Fibroblast of skin of right biceps (primary cell): ENCODE measurements at regions not wholly inside any gene's neighbourhood (a gene's known extent, or its start where the extent isn't known, plus 50 kb on each side); places are given as distances from the start of the nearest gene placed in this dataset.
"Not testable (repeated sequence)": the region's sequence is repeated elsewhere in the genome, so short reads cannot be mapped to it uniquely, and the experiment has no call there.

Experiments used
- DNase-seq: peaks from one replicate; pipeline ENCODE4 v3.0.0-alpha.2; 2013

DNA sequence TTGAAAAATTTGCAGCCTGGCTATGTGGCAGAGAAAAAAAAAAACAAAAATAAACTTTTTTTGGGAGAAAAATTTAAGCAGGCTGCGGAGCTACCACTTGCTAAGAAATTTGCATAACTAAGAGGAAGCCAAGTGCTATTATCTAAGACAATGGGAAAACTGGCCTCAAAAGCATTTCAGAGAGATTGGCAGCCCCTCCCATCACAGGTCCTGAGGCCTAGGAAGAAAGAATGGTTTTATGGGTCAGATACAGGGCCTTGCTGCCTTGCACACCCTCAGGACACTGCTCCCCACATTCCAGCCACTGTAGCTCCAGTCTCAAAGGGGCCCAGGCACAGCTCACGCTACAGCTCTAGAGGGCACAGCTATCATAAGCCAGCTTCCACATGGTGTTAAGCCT, 777.9 kb downstream of the TENT5A start:
- no peak for DNase-seq

GRCh38 chr6:80969439-80969838, 783.0 kb downstream of the TENT5A start:
- peak; percentile 43 for DNase-seq

- DNase-seq = no peak
These were observed 784.9 kb downstream of the TENT5A start for GRCh38 chr6:80967609-80968008.

DNA sequence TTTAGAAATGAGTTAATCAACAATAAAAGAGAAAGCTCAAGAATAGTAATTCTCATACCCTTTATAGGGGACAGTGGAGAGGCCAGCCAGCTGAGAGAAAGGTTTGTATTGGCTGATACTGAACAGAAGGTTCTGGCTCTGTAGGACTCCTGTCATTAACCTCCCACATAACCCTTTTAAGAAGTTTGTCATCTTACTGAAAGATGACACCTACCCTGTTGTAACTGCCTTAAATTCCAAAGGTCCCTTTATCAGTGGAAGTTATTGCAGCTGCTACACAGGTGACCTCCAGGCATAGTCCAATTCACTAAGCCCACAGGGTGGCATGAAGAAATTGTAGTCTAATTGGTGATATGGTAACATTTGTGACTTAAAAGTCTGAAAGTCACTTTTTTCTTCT, 790.1 kb downstream of the TENT5A start:
- DNase-seq = no peak

GRCh38 chr6:80961166-80961565, 791.3 kb downstream of the TENT5A start:
- no peak for DNase-seq

GRCh38 chr6:80959034-80959433, 793.4 kb downstream of the TENT5A start:
- DNase-seq = no peak

DNA sequence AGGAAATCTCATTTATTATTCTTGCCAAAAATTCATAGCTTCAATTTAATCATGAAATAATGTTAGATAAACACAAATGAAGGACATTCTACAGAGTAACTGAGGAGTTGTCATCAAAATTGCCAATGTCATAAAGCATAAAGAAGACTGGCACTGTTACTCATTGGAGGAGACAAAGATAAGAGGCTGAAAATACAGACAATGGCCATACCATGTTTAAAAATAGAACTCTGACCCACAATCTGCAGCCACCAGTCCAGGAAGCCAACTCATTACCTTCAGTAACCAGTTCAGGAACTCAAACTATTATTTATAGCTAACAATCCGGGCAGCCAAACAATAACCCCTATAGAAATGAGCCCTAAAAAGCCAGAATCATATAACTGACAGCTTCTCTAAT, 795.6 kb downstream of the TENT5A start:
- DNase-seq = no peak

DNA sequence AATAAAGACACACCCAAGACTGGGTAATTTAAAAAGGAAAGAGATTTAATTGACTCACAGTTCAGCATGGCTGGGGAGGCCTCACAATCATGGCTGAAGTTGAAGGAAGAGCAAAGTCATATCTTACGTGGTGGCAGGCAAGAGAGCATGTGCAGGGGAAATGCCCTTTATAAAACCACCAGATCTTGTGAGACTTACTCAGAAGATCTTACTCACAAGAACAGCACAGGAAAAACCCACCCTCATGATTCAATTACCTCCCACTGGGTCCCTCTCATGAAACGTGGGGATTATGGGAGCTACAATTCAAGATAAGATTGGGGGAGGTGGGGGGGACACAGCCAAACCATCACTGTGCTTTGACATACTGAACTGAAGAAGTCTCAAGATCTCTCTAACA, 800.0 kb downstream of the TENT5A start:
- DNase-seq = not testable (repeated sequence)

DNA sequence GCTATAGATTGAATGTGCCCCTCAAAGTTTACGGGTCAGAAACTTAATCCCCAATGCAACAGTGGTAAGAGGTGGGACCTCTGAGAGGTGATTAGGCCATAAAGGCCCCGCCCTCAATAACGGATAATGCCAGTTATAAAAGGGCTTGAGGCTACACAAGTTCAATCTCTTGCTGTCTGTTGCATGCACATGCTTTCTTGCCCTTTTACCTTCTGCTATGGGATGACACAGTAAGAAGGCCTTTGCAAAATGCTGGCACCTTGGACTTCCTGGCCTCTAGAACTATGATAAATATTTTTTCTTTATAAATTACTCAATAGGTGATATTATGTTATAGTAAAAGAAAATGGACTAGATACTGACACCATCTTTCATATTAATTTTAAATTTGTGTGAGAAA, 806.1 kb downstream of the TENT5A start:
- DNase-seq = no peak

DNA sequence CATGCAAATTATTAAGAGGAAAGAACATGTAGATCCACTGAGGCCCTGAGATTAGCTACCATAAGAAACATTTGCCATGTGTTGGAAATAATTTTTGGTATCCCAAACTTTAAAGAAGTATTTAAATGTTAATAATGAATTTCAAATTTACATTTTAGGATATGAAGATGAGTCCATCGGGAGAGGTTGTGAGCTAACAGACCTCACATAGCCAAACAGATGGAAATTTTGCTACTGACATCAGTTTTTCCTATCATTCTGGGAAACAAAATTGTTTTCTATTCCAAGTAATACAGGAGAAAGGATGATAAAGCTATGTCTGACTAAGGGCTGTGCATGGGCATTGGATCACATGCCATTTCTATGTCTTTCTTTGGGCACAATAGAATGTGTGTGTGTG, 809.6 kb downstream of the TENT5A start:
- no peak for DNase-seq

- DNase-seq = peak; percentile 43
These were observed 811.5 kb downstream of the TENT5A start for GRCh38 chr6:80940976-80941375.

DNA sequence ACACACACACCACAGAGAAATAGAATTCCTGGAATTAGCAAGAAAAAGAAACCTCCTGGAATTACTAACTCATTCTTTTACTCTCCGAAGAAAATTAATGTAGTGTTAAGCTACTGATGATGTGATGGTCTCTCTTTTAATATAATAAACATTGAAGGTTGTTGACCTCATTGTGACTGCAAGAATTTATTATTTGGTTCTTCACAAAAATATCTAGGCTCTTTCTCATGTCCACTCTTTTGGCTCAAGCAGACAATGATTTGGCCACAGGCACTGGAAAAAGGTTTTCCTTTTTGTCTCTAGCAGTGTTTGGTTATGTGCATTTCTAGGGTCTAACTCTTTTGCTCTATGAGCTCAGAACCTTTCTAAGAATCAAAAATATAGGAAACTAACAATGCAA, 811.9 kb downstream of the TENT5A start:
- DNase-seq = peak; percentile 54

GRCh38 chr6:80939898-80940297, 812.6 kb downstream of the TENT5A start:
- DNase-seq = peak; percentile 6

GRCh38 chr6:80939480-80939879, 813.0 kb downstream of the TENT5A start:
- no peak for DNase-seq

- DNase-seq = peak; percentile 46
These were observed 814.4 kb downstream of the TENT5A start for GRCh38 chr6:80938131-80938530.

- DNase-seq = peak; percentile 84
These were observed 820.1 kb downstream of the TENT5A start for GRCh38 chr6:80932359-80932758.

GRCh38 chr6:80930376-80930775, 822.1 kb downstream of the TENT5A start:
- peak; percentile 7 for DNase-seq

- DNase-seq = no peak
These were observed 817.3 kb downstream of the BCKDHB start for GRCh38 chr6:80923816-80924215.

- DNase-seq = no peak
These were observed 816.5 kb downstream of the BCKDHB start for GRCh38 chr6:80922916-80923455.

DNA sequence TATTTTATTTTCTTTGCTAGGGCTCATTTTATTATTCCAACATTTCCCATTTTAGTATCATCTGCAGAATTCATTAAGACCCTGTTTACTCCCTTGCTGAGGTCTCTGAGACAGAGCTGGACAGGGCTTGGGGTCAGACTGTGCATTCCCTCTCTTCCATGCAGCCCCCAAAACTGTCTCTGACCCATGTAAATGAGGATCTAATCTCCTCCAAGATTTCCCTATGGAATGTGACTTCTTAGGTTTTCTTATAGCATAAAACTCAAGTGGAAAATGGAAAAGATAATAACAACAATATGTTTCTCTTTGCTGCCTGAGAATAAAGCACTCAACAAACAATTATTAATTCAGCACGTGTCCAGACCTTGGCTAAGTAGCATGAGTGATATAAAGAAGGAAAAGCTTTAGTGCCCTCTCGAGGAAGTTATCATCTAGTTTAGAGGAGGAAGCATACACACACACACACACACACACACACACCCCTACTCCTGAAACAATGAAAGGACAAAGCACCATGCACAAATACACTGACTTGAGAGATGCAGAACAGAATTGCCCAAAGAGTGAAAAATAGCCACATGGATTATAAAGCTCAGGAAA, 815.5 kb downstream of the BCKDHB start:
- DNase-seq = peak; percentile 28

- DNase-seq = no peak
These were observed 801.4 kb downstream of the BCKDHB start for GRCh38 chr6:80907831-80908230.

DNA sequence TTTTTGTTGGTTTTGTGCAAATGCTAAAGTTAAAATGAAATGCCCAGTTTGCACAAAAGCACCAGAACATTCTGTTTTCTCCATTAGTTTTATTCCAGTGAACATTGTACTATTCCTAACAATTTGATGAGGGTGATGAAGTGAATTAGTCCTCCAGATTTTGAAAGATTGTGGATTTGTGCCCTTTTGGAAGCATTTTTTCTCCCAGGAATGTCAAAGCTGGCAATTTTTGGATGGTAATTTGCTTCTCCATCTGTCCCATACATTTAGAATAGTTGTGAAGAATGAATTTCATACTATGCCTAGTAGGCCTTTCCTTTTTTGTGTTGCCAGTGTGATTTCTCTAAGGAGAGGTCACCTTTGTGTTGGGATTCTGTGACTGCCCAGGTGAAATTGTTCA, 797.2 kb downstream of the BCKDHB start:
- DNase-seq = no peak

- no peak for DNase-seq
These were observed 780.0 kb downstream of the BCKDHB start for GRCh38 chr6:80886475-80886874.

- no peak for DNase-seq
These were observed 766.5 kb downstream of the BCKDHB start for GRCh38 chr6:80872951-80873308.

DNA sequence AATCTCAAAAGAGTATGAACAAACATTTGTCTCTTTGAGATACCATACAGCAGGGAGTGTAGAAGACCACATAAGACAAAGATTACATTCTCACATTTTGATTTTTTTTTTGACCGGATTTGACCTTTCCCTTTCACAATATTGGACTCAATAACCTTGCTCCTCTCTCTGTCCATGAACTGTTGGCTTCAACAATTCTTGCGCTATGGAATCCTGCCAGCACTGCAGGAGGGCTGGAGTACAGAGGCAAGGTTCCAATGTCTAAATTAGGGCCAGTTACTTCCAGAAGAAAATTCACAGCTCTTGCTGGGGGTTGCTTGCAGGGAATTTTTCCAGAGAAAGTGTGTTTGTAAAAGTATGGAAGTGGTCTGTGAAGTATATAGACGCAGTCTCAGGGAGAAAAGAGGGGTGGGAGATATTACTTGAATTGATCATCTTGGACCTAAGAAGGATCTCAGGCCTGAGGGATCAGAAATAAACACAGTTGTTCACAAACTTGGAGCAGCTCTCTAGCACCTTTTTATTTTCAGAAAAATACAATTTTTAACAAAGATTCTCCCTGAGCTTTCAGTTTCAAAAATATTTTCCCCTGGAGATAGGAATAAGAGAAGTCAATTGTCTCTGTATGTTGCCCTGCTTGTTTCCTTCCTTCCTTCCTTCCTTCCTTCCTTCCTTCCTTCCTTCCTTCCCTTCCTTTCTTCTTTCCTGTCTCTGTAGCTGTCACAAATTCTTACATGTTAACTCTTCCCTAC, 765.9 kb downstream of the BCKDHB start:
- DNase-seq = peak; percentile 42
